Epithelial cell of prostate (primary cell): ENCODE measurements at regions not wholly inside any gene's neighbourhood (a gene's known extent, or its start where the extent isn't known, plus 50 kb on each side); places are given as distances from the start of the nearest gene placed in this dataset.

ENCODE experiments used
- DNase-seq: peaks from one replicate; pipeline ENCODE4 v3.0.0-alpha.2; 2011; ENCODE audit warnings: low read depth, low spot score
- H3K27ac ChIP-seq: fragments of 450-650 bp; 2 replicates; pipeline ENCODE4 v1.5.1; 2017; ENCODE audit warnings: mild to moderate bottlenecking

DNA sequence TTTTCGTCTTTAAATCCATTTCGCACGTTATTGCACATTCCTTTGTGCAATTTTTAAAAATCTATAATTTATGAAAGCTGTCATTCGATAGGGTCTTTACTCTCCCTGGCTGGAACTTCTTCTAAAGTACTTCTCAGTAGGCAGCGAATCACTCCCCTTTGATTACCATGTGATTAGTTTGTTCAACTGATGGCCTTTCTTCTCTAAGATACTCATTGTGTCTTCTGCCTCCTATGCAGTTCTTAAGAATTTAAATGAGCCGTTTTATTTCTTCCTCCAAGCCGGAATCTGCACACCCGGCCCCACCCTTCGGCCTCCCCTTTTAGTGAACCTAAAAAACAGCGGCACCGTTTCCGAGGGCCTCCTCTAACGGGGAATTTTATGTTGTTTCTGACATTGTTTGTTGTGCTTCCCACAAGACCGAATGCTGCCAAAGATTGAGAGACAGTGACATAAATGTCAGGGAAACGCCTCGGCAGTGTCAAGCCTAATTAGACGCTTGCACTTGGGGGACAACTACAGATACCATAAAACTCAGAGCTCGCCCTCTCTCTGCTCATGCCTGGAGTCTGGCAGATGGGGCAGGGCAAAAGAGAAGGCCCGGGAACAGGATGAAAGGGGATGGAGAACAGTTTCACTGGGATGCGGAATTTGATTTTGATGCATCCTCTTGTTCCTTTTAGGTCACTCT is 255.3 kb downstream of the BCL11A start:
- H3K27ac ChIP-seq: no peak overlapping the region
- no peak for DNase-seq

DNA sequence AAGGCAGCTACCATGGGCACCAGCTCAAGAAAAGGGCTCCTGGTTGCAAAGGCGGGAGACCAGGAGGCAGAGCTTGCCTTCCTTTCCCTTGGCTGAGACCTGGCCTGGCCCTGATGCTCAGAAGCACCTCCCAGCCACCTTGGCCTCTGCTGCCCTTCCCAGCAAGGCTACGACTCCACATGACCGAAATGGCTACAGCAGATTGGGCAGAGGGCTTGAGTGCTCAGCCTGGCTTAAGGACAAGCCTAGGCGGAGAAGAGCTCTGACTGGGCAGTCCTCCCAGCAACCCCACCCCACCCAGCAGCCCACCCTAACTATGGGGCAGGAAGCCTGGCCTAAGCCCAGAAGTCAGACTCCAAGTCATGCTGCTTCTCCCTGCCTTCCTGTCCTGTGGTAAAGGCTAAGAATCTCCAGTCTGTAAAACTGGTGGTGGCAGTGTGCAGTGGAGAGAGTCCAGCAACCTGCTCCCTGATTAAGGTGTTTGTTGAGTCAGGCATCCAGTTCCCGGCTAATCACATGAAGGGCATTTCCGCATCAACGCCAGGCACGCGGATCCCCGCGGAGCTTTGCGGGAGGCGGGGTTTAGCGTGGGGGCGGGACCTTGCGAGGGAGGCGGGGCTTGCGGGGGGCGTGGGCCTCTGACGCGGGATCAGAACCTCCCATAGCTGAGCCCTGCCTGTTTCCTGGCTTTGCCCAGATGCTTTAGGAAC is 256.0 kb downstream of the BCL11A start:
- H3K27ac ChIP-seq: no peak overlapping the region
- no peak for DNase-seq

DNA sequence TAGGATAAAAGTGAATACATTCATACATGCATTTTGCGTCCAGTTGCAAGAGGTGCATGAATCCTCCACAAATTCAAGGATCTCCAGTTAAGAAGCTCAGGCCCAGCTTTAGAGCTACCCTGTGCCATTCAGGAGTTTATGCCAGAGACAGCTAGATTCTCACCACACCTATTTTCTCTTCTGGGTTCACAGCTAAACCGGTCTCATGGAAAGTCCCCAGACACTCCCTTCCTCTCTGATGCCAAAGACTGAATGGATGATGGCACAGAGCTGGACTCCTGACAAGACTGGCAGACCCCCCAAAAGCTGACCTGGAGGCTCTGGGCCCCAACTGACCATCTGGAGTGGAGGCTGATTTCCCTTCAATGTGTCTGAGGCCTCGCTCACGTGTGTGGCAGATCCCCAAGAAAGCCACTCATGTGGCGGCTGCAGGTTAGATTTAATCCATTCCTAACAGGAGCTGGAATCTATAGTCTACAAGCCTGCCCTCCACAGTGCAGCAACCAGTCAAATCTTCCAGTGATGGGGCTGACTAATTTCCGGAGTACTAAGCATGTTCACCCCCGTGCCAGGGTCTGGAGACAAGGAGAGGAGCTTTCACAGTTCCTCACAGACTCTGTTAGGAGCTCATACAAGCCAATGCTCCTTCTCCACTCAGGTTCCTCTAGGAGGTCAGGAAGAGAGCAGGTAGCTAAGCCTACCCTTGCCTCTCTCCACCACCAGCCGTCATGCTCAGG is 257.1 kb downstream of the BCL11A start:
- no peak overlapping the region for H3K27ac ChIP-seq
- no peak for DNase-seq

DNA sequence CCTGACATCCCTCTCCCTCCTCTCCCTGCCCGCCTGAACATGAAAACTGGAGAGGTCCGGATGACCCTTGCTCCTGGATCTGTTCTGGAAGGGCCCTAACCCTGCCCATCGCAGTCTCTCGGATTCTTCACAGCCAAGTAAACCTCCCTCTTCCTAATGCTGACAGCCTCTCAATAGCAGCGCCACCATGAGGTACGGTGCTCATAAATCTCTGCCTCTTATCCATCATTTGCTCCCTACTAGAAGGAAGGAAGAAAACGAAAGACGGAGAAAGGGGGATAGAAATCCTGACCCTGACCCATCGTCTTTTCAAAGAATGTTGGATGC is 257.9 kb downstream of the BCL11A start:
- no peak for DNase-seq
- H3K27ac ChIP-seq: no peak overlapping the region

DNA sequence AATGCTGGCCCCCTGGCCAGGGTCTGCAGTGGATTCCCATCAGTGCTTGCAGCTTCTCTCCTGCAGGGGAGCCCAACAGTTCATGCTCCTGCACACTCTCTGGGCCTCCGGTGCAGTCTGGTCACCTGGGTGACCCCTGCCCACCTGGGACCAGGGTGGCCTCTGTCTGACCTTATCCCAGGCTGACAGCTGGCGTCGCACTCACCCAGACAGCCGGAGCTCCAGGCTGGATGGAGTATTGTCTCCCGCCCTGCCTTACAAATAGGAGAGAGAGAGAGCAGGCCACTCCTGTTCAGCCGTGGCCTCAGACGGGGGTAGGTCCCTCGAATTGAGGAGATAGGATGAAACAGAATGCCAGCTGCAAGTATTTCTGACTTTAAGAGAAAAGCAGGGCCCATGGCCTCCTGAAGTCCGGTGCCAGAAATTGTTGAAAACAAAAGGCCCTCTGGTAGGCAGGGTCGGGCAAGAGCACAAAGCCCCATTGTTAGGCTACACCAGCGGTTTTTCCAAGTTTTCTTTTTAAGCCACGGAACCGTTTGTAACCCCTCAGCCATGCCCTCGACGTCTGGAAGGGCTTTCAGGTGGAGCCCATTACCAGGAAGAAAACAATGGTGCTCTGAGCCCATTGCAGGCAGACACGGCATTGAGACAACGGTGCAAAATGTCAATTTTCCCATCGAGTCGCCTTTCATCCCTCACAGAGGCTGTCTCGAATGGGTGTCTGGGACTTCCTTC is 258.4 kb downstream of the BCL11A start:
- H3K27ac ChIP-seq: no peak overlapping the region

DNA sequence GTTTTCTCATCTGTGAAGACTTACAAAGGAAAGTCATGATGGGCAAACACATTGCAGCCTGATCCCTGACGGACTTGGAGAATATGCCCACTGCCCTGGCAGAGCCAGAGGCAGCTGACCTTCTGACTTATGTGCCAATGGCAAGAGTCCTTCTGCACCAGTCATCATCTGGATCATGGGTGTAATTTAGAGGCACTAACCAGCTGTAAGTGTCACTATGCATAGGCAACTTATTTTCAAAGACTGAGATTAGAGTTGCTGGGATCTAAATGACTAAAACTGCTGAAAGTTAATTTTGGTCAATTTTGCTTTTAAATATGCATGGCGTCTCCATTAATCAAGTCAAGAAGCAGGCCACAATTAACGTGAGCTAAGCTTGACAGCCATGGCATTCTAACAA is 261.2 kb downstream of the BCL11A start:
- no peak overlapping the region for H3K27ac ChIP-seq
- DNase-seq: no peak

More for the DNA sequence above, 258.4 kb downstream of the BCL11A start:
- no peak for DNase-seq

DNA sequence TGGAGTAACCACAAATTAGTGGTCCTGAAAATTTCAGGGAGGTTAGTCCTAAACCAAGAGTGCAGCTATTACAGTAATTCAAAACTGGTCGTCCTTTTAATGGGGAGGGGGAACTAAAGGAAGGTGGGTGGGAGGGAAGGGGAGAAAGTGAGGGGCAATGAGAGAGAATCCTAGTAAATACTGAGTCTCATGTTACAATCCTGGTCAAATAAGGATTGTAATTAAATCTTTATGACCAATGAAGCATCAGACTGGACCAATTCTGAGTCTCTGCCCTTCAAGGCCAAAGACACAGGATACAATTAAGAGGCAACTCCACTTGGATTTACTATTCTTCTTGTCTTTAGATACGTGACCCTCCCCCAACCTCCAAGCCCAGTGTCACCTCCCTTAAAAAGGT is 262.9 kb downstream of the BCL11A start:
- H3K27ac ChIP-seq: no peak overlapping the region
- DNase-seq: no peak

DNA sequence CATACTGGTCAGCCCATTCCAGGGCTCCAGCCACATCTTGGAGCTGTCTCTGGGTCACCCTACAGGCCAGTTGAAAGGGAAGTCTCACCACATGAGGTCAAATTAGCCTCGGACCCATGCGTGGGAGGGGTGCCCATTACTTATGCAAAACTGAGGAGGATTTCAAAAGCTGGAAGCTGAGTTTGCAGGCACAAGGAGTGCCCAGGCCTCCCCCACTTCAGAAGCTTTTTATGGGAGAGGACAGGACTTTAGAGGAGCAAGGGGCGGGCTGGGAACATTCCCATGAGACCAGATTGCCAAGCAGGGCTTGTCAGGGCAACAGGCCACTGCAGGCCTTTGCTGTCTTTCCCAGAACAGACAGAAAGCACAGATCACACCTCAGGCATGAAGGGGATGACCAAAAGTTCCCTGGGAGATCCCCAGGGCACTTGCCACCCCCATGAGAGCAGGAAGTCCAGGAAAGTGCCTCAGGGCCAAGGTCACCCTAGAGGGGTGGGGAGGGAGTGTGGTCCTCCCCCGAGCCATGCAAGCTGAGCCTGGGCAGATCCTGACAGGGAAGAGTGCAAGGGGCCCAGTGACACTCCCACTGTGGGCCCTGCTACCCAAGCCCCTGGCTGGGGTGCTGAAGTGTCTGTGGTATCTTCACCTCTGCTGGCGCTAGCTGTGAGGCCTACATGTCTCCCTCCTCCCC is 267.7 kb downstream of the BCL11A start:
- no peak for DNase-seq
- no peak overlapping the region for H3K27ac ChIP-seq

DNA sequence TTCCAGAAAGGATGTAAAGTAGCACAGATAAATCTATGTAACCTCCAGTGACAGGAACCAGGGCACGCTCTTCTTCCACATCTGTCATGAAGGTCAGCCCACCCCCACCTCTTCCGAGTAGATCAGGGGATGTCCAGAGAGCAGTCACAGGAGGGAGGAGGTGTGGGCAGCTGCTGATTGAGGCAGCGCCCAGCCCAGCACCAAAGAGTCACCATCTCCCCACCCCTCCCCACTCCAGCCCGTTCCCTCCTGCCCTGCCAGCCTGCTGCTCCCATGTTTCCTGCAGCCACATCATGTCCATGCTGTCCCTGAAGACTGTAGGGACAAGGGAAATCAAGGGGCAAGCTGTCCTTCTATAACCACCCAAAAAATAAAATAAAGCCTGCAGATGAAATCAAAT is 269.8 kb downstream of the BCL11A start:
- no peak for DNase-seq
- no peak overlapping the region for H3K27ac ChIP-seq

DNA sequence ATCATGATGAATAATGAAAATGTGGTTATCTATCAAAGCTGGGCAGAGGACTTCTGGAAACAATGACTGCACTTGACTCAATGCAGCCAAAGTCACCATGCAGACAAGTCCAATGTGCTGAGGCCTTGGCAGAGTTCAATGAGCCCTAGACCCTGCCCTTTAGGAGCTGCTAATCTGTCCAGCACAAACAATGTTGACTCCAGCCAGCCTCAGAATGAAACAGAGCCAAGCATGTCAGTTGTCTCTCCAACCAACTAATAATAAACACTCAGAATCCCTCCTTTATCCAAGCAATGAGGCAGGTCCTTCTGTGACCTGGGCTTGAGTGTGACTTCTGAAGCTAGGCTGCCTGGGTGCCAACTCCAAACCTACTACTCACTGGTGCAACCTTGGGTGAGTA is 270.6 kb downstream of the BCL11A start:
- H3K27ac ChIP-seq: no peak overlapping the region
- no peak for DNase-seq

DNA sequence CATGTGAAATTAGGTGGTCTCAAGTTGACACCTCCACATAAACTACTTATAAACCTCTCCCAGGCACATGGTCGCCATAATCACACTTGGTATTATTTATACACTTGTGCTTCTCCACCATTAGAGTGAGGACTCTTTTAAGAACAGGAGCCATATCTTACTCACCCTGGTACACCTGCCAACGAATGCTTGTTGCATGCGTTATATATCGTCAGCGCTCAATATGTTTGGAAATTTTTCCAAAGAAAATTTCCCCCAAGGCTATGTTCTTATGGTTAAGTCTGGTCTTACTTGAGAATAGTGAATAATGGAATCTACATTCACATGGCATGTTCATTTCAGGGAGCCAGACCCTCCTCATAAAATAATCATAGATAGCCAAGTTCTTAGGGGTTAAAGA is 271.7 kb downstream of the BCL11A start:
- no peak overlapping the region for H3K27ac ChIP-seq
- DNase-seq: no peak

DNA sequence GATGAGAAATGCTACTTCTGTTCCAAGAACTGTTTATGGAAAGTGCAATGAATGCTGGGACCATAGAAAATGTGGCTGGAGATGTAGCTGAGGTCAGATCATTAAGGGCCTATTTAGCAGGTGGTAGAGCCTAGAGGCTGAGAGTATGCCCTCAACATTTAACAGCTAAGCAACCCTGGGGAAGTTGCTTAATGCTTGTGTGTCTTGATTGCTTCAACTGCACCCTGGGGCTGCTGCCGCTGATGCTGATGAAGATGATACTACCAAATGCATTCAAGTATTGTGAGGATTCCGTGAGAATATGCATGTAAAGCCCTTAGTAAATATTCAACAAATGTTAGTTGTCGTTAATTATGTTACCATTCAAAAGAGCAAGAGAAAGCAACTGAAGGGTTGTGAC is 273.2 kb downstream of the BCL11A start:
- H3K27ac ChIP-seq: no peak overlapping the region
- DNase-seq: no peak

DNA sequence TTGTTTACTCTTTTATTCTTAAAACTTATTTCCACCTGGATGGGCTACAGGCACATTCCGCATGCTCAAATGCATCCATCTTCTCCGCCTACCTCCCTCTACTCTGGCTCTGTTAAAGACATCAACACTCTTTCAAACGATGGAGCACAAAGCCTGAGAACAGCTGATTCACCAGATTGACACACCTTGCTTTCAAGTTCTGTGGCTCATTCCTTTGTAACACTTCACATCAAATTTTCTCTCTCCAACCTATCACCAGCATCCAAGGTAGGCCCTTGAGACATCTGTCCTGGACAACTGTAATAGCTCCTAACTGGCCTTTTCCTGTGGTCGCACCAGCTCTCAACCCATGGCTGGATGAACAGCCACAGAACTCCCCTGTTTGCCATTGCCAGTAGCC is 274.5 kb downstream of the BCL11A start:
- no peak for DNase-seq
- no peak overlapping the region for H3K27ac ChIP-seq

DNA sequence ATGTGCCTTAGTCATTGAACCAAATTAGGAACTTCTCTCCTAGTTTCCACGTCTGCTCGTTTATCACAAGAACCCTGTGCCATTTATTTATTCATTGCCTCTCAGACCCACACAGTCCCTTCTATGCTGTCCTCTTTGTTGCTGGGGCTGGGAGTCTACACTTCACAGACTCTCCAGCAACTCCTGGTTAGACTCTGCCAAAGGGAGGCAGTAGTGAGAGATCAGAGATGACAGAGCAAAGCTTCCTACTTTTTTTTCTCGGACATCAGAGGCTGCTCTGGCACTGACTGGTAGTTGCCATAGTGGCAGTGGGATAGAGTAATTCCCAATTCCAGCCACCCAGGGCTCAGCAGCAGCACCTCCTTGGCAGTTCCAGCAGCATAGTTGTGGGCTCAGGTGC is 277.5 kb downstream of the BCL11A start:
- no peak overlapping the region for H3K27ac ChIP-seq
- no peak for DNase-seq

DNA sequence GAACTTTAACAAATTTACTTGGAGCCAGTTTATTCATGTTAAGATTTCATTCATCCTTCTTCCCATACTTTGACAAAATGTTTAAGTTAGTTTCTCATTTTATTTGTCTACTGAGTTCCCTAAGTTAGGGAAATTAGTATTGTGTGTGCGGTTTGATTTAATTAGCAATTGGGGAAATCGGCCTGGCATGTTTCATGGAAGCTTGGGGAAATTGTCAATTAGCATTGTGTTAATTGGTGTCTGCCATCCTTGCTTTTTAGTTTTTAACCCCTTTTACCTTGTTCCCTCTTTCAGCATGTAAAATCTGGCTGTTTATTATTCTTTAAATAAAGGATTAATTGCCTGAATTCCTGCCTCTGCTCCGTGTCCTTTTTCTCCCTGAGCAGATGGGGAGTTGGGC is 279.6 kb downstream of the BCL11A start:
- H3K27ac ChIP-seq: no peak overlapping the region
- DNase-seq: no peak

DNA sequence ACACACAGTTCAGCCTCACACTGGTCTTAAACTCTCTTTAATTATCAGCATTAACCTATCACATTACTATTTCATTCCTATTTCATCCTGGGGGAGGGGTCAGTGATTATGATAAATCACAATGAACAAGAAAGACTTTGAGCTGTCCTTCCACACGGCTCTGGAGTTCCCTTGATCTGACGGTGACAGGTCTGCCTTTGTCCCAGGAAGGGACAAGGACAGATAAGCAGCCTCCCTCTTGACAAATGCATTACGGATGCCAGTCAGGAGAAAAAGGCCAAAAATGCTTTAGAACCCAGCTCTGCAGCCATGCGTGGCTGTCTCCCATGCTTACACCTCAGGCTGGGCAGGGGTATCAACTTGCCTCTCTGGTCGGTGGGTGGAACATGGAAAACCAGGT is 281.7 kb downstream of the BCL11A start:
- DNase-seq: no peak
- H3K27ac ChIP-seq: no peak overlapping the region

DNA sequence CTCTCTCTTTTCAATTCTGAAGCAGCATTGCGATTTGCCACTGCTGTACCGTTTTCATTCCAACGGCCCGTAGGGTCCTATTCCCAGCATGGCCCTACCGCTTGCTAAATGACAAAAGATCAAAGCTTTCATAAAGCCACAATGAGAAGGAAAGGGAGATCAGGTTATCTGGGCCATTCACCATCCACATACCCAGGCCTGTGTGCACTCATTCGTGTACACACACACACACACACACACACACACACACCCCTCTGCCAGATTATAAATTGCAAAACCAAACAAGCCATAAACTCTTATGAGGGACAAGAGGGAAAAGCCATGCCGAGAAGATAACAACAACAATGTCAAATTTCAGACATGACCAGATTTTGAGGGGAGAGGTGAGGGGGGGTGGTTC is 282.3 kb downstream of the BCL11A start:
- DNase-seq: no peak
- H3K27ac ChIP-seq: no peak overlapping the region

DNA sequence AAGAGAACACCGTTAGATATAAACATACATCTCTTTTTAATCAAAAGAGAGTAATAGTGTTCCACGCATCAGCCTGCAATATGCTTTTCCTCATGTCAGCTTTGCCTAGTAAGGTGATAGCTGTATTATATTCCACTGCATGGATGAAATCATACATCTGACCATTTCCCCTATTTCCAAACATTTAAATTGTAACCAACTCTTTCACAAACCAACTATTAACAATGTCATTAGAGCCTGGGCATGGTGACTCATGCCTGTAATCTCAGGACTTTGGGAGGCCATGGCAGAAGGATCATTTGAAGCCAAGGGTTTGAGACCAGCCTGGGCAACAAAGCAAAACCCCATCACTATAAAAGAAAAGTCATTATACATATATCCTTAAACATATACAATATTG is 284.8 kb downstream of the BCL11A start:
- no peak for DNase-seq
- no peak overlapping the region for H3K27ac ChIP-seq

DNA sequence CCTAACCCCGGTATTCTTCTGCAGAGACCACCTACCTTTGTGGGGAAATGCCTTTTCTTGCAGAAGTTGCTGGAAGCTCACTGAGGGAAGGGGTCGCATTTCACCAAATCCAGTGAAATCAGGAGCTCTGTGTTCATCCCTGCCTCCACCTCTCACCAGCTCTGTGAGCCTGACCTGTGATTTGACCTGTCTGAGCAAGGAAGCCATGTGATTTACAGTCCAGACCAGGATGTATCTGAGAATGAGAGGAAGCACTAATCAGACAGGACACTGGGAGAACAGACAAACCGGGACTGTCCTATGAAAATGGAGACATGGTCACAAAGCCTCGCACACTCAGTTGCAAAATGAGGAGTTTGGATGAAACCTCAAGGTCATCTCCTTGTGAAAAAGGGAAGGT is 285.4 kb downstream of the BCL11A start:
- H3K27ac ChIP-seq: no peak overlapping the region
- DNase-seq: no peak

DNA sequence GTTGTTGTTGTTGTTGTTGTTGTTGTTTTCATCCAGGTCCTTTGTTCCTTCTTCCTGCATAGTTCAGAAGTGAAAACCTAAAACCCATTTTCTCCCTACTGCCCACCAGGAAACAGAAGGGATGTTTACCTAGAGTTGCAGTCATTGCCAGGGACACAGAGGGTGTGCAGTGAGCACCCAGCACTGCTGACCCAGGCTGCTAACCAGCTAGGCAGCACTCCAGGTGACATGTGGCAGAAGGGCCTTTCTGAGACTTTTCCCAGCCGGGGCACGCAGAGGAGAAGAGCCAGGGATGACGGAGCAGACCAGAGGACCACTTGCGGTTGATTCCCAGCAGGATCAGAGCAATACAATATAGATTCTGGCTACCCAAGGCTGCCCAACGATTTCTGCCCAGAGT is 286.3 kb downstream of the BCL11A start:
- DNase-seq: no peak
- no peak overlapping the region for H3K27ac ChIP-seq
